ENCODE measurements at regions not wholly inside any gene's neighbourhood (a gene's known extent, or its start where the extent isn't known, plus 50 kb on each side); places are given as distances from the start of the nearest gene placed in this dataset.

GRCh38 chr11:26780376-26781085 lies 58.7 kb upstream of the SLC5A12 start:
- H3K4me3 ChIP-seq: no peak overlapping the region
- no peak overlapping the region for H3K9ac ChIP-seq (ENCODE audit: insufficient read depth in 1 of 2, low read depth in 2 of 2, low read length in 2 of 2)
- no peaks in the 10 kb centered on the region for H3K27me3 ChIP-seq (ENCODE audit: control insufficient read depth in 2 of 2, insufficient read depth in 2 of 2, low read length in 2 of 2)
- DNase-seq (ENCODE audit: extremely low read depth in 1 of 4, low spot score in 3 of 4) (no peak), FAIRE-seq (no peak), ATAC-seq (no peak)
- no peaks in the 10 kb centered on the region for H3K9me1 ChIP-seq (ENCODE audit: control insufficient read depth, insufficient read depth, low read length)
- no peaks in the 10 kb centered on the region for H3K36me3 ChIP-seq (ENCODE audit: control insufficient read depth, insufficient read depth, low read length)
- no peak overlapping the region for H2AFZ ChIP-seq (ENCODE audit: low read depth, low read length)
- WGBS (ENCODE audit: insufficient coverage, low coverage, missing lambda C conversion rate): 0% methylated on average over 3 of the region's 3 CpGs
- H3K79me2 ChIP-seq (ENCODE audit: control insufficient read depth, insufficient read depth, low read length): no peaks in the 10 kb centered on the region
- H3K27ac ChIP-seq (ENCODE audit: extremely low read depth, low read depth, low read length): no peak overlapping the region
- H3K4me1 ChIP-seq (replicated peaks in 1 of 2; ENCODE audit: control insufficient read depth in 2 of 2, insufficient read depth in 2 of 2, low read length in 2 of 2): no peaks in the 10 kb centered on the region
- in situ Hi-C loops (cut with MboI): no loop called here
- POLR2A ChIA-PET: no interaction called here
- H3K4me2 ChIP-seq (ENCODE audit: insufficient read depth, low read length): no peak overlapping the region
- H3K9me3 ChIP-seq (replicated peaks; ENCODE audit: control insufficient read depth, insufficient read depth, low read depth, low read length): no peaks in the 10 kb centered on the region
- CTCF ChIA-PET (ENCODE audit: low intra/inter-chr PET ratio): no interaction called here
- no peaks in the 10 kb centered on the region for H4K20me1 ChIP-seq (replicated peaks; ENCODE audit: control insufficient read depth, insufficient read depth, low read length)
- BruUV-seq (replicated peaks): no TSS peak
- intact Hi-C loops (cut with micrococcal nuclease): no loop called here
- TF ChIP-seq MTF1 (CRISPR knock-in tag; IDR thresholded peaks at IDR 0.05; ENCODE audit: borderline replicate concordance): no peak
- no peak for TF ChIP-seq ETS2 (tag; IDR thresholded peaks at IDR 0.05; ENCODE audit: borderline replicate concordance, poor library complexity, severe bottlenecking)
- TF ChIP-seq ZNF398 (CRISPR knock-in tag; IDR thresholded peaks at IDR 0.05): no peak
- TF ChIP-seq EZH2 (IDR thresholded peaks at IDR 0.05; ENCODE audit: borderline replicate concordance, low read depth, low read length): no peak
- no peak for TF ChIP-seq TEAD4 (IDR thresholded peaks at IDR 0.05; ENCODE audit: low read length)
- no peak for TF ChIP-seq TEAD4 (CRISPR knock-in tag; IDR thresholded peaks at IDR 0.05; ENCODE audit: borderline replicate concordance)
- no peak for TF ChIP-seq RBFOX2 (IDR thresholded peaks at IDR 0.05; ENCODE audit: low read depth, low read length)
- no peak for TF ChIP-seq ZNF395 (CRISPR knock-in tag; IDR thresholded peaks at IDR 0.05)
- TF ChIP-seq ESRRB (CRISPR knock-in tag; IDR thresholded peaks at IDR 0.05; ENCODE audit: borderline replicate concordance): no peak
- no peak for TF ChIP-seq DNMT1 (IDR thresholded peaks at IDR 0.05)
- no peak for TF ChIP-seq ETS1 (conservative IDR thresholded peaks at IDR 0.05; ENCODE audit: control insufficient read depth, low read depth, low read length)
- no peak for TF ChIP-seq ARID2 (IDR thresholded peaks at IDR 0.05)
- no peak for TF ChIP-seq SMARCE1 (IDR thresholded peaks at IDR 0.05)
- TF ChIP-seq MTA2 (IDR thresholded peaks at IDR 0.05; ENCODE audit: low read depth): no peak
- no peak for TF ChIP-seq FOXK2 (conservative IDR thresholded peaks at IDR 0.05 in 1 of 2, IDR thresholded peaks at IDR 0.05 in 1 of 2; ENCODE audit: low read depth in 2 of 2)
- no peak for TF ChIP-seq ZNF586 (CRISPR knock-in tag; conservative IDR thresholded peaks at IDR 0.05)
- no peak for TF ChIP-seq TAF7 (tag; IDR thresholded peaks at IDR 0.05)
- no peak for TF ChIP-seq FOXA1 (IDR thresholded peaks at IDR 0.05; ENCODE audit: borderline replicate concordance)
- TF ChIP-seq PHF8 (IDR thresholded peaks at IDR 0.05; ENCODE audit: borderline replicate concordance, low read length): no peak
- TF ChIP-seq MED1 (CRISPR knock-in tag; IDR thresholded peaks at IDR 0.05; ENCODE audit: borderline replicate concordance): no peak

Data from K562 (cell line).